Right lobe of liver (tissue), 6 donors: ENCODE measurements at regions not wholly inside any gene's neighbourhood (a gene's known extent, or its start where the extent isn't known, plus 50 kb on each side); places are given as distances from the start of the nearest gene placed in this dataset.

Experiments
- ATAC-seq, 4 donors: fragments of 200-7000 bp; cut with Tn5 transposase; one replicate each; pipeline ENCODE4 v1.9.1; 2020; ENCODE audit warnings: mild to moderate bottlenecking in 4 of 4, moderate library complexity in 4 of 4
- DNase-seq, 3 donors: peaks; one replicate each; pipeline ENCODE4 v3.0.0-alpha.2; 2020
- H3K27ac ChIP-seq, 3 donors: fragments of 200-600 bp; one replicate each; pipeline ENCODE4 v1.8.0; 2022
- H3K27me3 ChIP-seq, 2 donors: fragments of 200-600 bp; one replicate each; pipeline ENCODE4 v1.8.0; 2022
- H3K36me3 ChIP-seq, 4 donors: fragments of 200-600 bp; sonication (generic) in 1 of 4; one replicate each; pipeline versions ENCODE4 v1.5.1 to v1.8.0; 2017 to 2022; ENCODE audit warnings: control low read depth in 1 of 4
- H3K4me1 ChIP-seq, 4 donors: fragments of 200-600 bp; sonication (generic) in 1 of 4; one replicate each; pipeline versions ENCODE4 v1.5.1 to v1.8.0; 2017 to 2022; ENCODE audit warnings: control low read depth in 1 of 4
- H3K4me3 ChIP-seq, 3 donors: fragments of 200-600 bp; one replicate each; pipeline ENCODE4 v1.8.0; 2022
- H3K9me3 ChIP-seq, 4 donors: fragments of 200-600 bp; sonication (generic) in 1 of 4; one replicate each; pipeline versions ENCODE4 v1.5.1 to v1.8.0; 2017 to 2022; ENCODE audit warnings: control low read depth in 1 of 4
- POLR2A ChIP-seq: fragments of 450-650 bp; IDR thresholded peaks from one replicate; pipeline ENCODE4 v1.6.1; 2017; ENCODE audit warnings: antibody characterized with exemption, mild to moderate bottlenecking
- WGBS: methylation state at CpG from one replicate; pipeline ENCODE4 v1.1.6; 2018; ENCODE audit warnings: low coverage, low lambda C conversion rate; ENCODE audit not compliant: insufficient coverage; ENCODE audit errors: missing lambda C conversion rate; 5-methylcytosine and 5-hydroxymethylcytosine counted together
- intact Hi-C, 2 donors: fragments of 100-400 bp; cut with DNase I; formaldehyde crosslinking; loops; one replicate each; pipeline versions ENCODE4 v1.11.2 to v1.14.1; 2022
- TF ChIP-seq, protein P1 (sequence below), 4 donors: fragments of 200-600 bp in 3 of 4; fragments of 450-650 bp in 1 of 4; IDR thresholded peaks; one replicate each; pipeline versions ENCODE4 v1.5.1 to v1.8.0; 2016 to 2022; ENCODE audit warnings: antibody characterized with exemption in 4 of 4, mild to moderate bottlenecking in 2 of 4
- donor health status: DM: no; HTN: yes; CAD: no.
- donor health status: DM: no; HTN: no; CAD: no.
- donor health status: DM: no; HTN: no; CAD: no.
- donor health status: DM: no; HTN: yes; CAD: no.
- donor health status: DM: no; HTN: yes; CAD: no.

DNA sequence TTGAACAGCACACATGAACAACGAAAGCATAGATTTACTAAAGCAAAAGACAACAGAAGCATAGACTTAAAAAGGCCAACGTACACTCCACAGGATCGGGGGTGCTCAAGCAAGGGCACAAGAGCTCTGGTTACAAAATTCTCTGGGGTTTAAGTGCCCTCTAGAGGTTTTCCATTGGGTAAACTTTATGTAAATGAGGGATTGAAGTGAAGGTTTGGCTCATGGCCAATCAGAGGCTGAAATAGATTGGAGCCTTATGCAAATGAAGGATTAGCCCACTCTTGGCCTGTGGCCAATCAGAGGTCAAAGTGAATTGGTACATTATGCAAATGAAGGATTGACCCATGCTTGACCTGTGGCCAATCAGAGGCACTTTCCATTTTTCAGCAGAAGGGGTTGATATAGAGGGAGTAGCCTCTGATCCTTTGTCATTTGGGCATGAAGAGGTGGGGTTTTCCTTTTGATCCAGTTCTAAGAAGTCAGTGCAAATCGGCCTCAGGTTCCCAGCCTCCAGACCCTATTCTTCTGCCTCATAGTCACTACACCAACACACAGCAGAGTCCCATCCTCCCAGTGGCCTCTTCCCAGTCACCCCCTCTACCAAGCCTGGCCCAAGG, 244.9 kb downstream of the THBS2 start:
- DNase-seq (no peak), ATAC-seq (no peak)
- Histone ChIP-seq H3K27ac (no peak overlapping the region), H3K9me3 (no peaks in the 10 kb centered on the region), H3K36me3 (no peaks in the 10 kb centered on the region), H3K4me1 (no peaks in the 10 kb centered on the region), H3K27me3 (no peaks in the 10 kb centered on the region), H3K4me3 (no peak overlapping the region)
- WGBS = 21% methylated on average over 4 of the region's 4 CpGs
- intact Hi-C loops = no loop called here
- no peak for TF ChIP-seq POLR2A
- TF ChIP-seq, protein P1, sequence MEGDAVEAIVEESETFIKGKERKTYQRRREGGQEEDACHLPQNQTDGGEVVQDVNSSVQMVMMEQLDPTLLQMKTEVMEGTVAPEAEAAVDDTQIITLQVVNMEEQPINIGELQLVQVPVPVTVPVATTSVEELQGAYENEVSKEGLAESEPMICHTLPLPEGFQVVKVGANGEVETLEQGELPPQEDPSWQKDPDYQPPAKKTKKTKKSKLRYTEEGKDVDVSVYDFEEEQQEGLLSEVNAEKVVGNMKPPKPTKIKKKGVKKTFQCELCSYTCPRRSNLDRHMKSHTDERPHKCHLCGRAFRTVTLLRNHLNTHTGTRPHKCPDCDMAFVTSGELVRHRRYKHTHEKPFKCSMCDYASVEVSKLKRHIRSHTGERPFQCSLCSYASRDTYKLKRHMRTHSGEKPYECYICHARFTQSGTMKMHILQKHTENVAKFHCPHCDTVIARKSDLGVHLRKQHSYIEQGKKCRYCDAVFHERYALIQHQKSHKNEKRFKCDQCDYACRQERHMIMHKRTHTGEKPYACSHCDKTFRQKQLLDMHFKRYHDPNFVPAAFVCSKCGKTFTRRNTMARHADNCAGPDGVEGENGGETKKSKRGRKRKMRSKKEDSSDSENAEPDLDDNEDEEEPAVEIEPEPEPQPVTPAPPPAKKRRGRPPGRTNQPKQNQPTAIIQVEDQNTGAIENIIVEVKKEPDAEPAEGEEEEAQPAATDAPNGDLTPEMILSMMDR (IDR thresholded peaks at IDR 0.05) = no peak

DNA sequence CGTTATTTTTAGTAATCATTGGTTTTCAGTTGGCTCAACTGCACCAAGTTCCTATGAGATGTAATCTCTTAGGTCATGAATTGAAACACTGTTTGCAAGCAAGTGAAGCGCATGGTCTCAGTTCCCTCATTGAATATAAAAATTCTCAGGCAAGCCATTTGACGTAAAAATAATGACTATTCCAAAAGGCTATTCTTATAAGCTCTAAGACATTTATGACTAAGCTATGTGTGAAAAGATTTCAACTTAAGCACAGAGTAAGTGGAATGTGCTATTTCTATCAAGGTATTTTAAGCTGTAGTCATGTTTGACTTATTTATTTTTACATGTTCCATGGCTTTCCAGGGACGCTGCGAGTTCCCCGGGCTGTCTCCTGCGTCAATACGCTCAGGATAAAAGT, 248.5 kb downstream of the THBS2 start:
- Histone ChIP-seq H3K4me3 (no peak overlapping the region), H3K4me1 (no peaks in the 10 kb centered on the region), H3K27me3 (no peaks in the 10 kb centered on the region), H3K27ac (no peak overlapping the region), H3K9me3 (no peaks in the 10 kb centered on the region), H3K36me3 (no peaks in the 10 kb centered on the region)
- ATAC-seq = no peak
- DNase-seq = no peak
- TF ChIP-seq, protein P1 (IDR thresholded peaks at IDR 0.05) = no peak
- TF ChIP-seq POLR2A = no peak
- intact Hi-C loops = no loop called here
- 61% methylated on average over 7 of the region's 8 CpGs for WGBS

DNA sequence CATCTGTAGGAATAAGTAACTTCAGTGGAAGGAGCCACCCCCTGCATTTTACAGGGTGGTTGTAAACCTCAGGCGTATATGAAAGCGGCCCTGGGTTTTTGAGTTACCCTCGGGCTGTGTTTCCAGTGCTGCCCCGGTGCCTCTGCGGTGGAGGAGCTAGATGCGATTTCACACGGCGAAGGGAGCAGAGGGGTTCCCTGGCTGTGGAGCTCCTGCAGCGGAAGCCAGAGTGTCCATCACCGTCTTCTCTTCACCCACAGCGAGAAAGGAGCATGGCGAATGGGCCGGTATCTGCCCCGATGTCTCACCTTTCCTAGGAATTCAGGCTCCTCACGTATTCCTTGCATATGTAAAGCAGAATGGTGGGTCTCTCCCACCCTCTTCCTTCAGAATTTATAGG, 253.6 kb downstream of the THBS2 start:
- H3K27ac ChIP-seq = no peak overlapping the region
- H3K4me3 ChIP-seq = no peak overlapping the region
- intact Hi-C loops = no loop called here
- ATAC-seq (no peak), DNase-seq (no peak)
- TF ChIP-seq, protein P1 (IDR thresholded peaks at IDR 0.05) = no peak
- TF ChIP-seq POLR2A = no peak
- no peaks in the 10 kb centered on the region for H3K9me3 ChIP-seq
- H3K4me1 ChIP-seq = no peaks in the 10 kb centered on the region
- H3K36me3 ChIP-seq = no peaks in the 10 kb centered on the region
- 43% methylated on average over 1 of the region's 15 CpGs for WGBS
- no peaks in the 10 kb centered on the region for H3K27me3 ChIP-seq

DNA sequence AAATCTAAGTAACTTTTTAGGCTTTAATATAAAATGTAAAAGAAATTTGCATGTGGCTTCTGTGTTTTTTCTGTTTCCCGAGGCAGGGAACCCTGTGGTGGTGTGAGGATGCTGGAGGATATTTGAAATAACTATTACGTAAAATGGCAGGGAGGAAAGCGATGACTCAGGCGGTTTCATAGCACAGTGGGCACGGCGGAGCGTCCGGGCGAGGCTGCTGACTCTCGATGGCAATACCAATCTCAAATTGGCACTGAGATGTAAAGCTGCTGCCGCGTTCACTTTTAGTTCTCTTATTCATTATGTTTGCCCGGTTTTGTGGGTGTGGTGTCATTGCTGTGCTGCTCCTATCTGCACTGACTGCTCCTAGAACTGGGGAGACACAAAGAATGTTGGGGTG, 254.3 kb downstream of the THBS2 start:
- WGBS = 85% methylated on average over 13 of the region's 13 CpGs
- Histone ChIP-seq H3K27ac (no peak overlapping the region), H3K36me3 (no peaks in the 10 kb centered on the region), H3K9me3 (no peaks in the 10 kb centered on the region), H3K4me3 (no peak overlapping the region), H3K27me3 (no peaks in the 10 kb centered on the region), H3K4me1 (no peaks in the 10 kb centered on the region)
- ATAC-seq = no peak
- intact Hi-C loops = no loop called here
- no peak for DNase-seq
- TF ChIP-seq POLR2A = no peak
- TF ChIP-seq, protein P1 (IDR thresholded peaks at IDR 0.05) = no peak

DNA sequence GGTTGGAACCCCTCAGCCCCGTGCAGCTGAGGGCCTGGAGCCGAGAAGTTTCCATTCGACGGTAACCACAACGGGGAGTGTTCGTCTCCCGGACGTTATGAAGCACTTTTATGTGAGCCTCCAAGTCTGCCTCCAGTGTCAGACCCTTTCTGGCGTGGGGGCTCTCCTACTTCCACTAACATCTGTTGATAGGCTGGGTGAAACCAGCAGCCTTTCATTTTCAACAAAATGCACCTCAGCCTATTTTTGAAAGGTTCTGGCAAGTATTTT, 257.4 kb downstream of the THBS2 start:
- ATAC-seq (no peak), DNase-seq (no peak)
- Histone ChIP-seq H3K36me3 (no peaks in the 10 kb centered on the region), H3K4me3 (no peak overlapping the region), H3K4me1 (no peaks in the 10 kb centered on the region), H3K27me3 (no peaks in the 10 kb centered on the region), H3K27ac (no peak overlapping the region), H3K9me3 (no peaks in the 10 kb centered on the region)
- TF ChIP-seq, protein P1 (IDR thresholded peaks at IDR 0.05) = no peak
- TF ChIP-seq POLR2A = no peak
- intact Hi-C loops = no loop called here
- 70% methylated on average over 1 of the region's 9 CpGs for WGBS
